Heart left ventricle (tissue), 16 donors: ENCODE measurements at regions not wholly inside any gene's neighbourhood (a gene's known extent, or its start where the extent isn't known, plus 50 kb on each side); places are given as distances from the start of the nearest gene placed in this dataset.

Experiments used
- ATAC-seq, 4 donors: fragments of 200-7000 bp; cut with Tn5 transposase; one replicate each; pipeline ENCODE4 v1.9.1; 2020 to 2022; ENCODE audit warnings: moderate library complexity in 4 of 4, mild to moderate bottlenecking in 3 of 4, moderate number of reproducible peaks in 1 of 4
- DNase-seq, 5 donors: peaks; one replicate each; pipeline ENCODE4 v3.0.0-alpha.2; 2020
- H3K27ac ChIP-seq, 12 donors: fragments of 200-600 bp; sonication (generic) in 4 of 12; one replicate each; pipeline versions ENCODE4 v1.5.0 to v1.8.0; 2016 to 2022; ENCODE audit warnings: mild to moderate bottlenecking in 2 of 12
- H3K27me3 ChIP-seq, 9 donors: fragments of 200-600 bp; sonication (generic) in 2 of 9; one replicate each; pipeline versions ENCODE4 v1.5.1 to v1.8.0; 2016 to 2022; ENCODE audit warnings: mild to moderate bottlenecking in 3 of 9
- H3K36me3 ChIP-seq, 9 donors: fragments of 200-600 bp; sonication (generic) in 2 of 9; one replicate each; pipeline versions ENCODE4 v1.5.0 to v1.8.0; 2018 to 2022; ENCODE audit warnings: mild to moderate bottlenecking in 2 of 9
- H3K4me1 ChIP-seq, 12 donors: fragments of 200-600 bp; sonication (generic) in 4 of 12; one replicate each; pipeline versions ENCODE4 v1.5.0 to v1.8.0; 2016 to 2022; ENCODE audit warnings: mild to moderate bottlenecking in 3 of 12
- H3K4me3 ChIP-seq, 12 donors: fragments of 200-600 bp; sonication (generic) in 4 of 12; one replicate each; pipeline versions ENCODE4 v1.5.0 to v1.8.0; 2017 to 2022; ENCODE audit warnings: mild to moderate bottlenecking in 9 of 12, moderate library complexity in 4 of 12
- H3K9me3 ChIP-seq, 12 donors: fragments of 200-600 bp; sonication (generic) in 4 of 12; one replicate each; pipeline versions ENCODE4 v1.5.0 to v1.8.0; 2016 to 2022; ENCODE audit warnings: mild to moderate bottlenecking in 1 of 12
- CTCF ChIP-seq, 12 donors: fragments of 200-600 bp; sonication (generic) in 4 of 12; IDR thresholded peaks; one replicate each; pipeline versions ENCODE4 v1.5.0 to v1.8.0; 2018 to 2022; ENCODE audit warnings: antibody characterized with exemption in 12 of 12, mild to moderate bottlenecking in 5 of 12
- POLR2A ChIP-seq, 2 donors: fragments of 450-650 bp; IDR thresholded peaks; one replicate each; pipeline ENCODE4 v1.6.1; 2017; ENCODE audit warnings: antibody characterized with exemption in 2 of 2, mild to moderate bottlenecking in 2 of 2, moderate library complexity in 2 of 2
- WGBS, 4 donors: extraction: QIAGEN DNeasy Blood & Tissue Kit in 2 of 4; methylation state at CpG; one replicate each; pipeline versions ENCODE4 v1.1.5 to v1.1.7; 2013 to 2018; 5-methylcytosine and 5-hydroxymethylcytosine counted together
- intact Hi-C, 10 donors: fragments of 100-400 bp; cut with DNase I; formaldehyde crosslinking; loops; one replicate each; pipeline versions ENCODE4 v1.11.1 to v1.14.2; 2022
- donor health status: ischemic (EF 13 %, LVEDD 7.1; RV severe dilation, severe dysfunction).
- donor health status: healthy with polysubstance abuse.
- donor health status: DM: no; HTN: yes; CAD: no.
- donor health status: DM: no; HTN: no; CAD: no.
- donor health status: ischemic (EF 25% LVEDD 6.9; RV normal size, moderate dysfunction).
- donor health status: ischemic (EF 25% LVEDD 5.7; RV mildly dilated, moderate dysfunction).
- donor health status: healthy.
- donor health status: DM: yes; HTN: yes; CAD: no.
- donor health status: ischemic (EF 35%, LVEDD 5.7; RV mildly dilated, moderate dysfunction).
- donor health status: nonischemic (EF 11% LVEDD 7.7; RV severe dilation, severe dysfunction).
- donor health status: DM: yes; HTN: yes; CAD: no.
- donor health status: PGD.
- donor health status: ischemic (EF 29% LVEDD 5.4; RV normal size, mild dysfunction).
- donor health status: nonischemic (EF 23%, LVEDD 6.1; RV moderate dilation, normal function).

DNA sequence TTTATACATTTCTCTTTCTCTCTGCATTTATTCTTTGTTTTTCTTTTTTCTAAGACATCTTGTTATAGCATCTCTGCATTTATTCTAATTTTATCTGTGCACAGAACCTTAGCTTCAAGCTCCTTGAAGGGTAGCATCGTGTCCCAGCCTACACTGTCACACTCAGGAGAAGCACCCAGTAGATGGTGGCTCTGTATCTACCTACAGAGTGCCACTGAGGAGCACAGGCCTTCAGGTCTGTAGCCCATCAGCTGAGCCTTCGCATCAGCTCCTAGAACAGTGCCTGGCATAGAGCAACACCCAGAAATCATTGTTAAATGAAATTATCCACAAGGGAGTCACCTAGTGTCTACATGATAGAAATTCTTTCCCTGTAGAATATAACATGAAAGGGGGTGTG is 203.0 kb upstream of the KLF14 start:
- H3K27ac ChIP-seq = no peak overlapping the region
- 90 to 100% (median 96%) methylated on average over 2 of the region's 2 CpGs for WGBS, 4 donors
- H3K36me3 ChIP-seq = peaks cover 0 to 40% (median 14%) of the 10 kb centered on the region in 9 donors
- ATAC-seq = no peak
- H3K27me3 ChIP-seq = no peaks in the 10 kb centered on the region
- no peak for DNase-seq
- intact Hi-C loops = no loop called here
- H3K9me3 ChIP-seq = no peaks in the 10 kb centered on the region
- no peak for TF ChIP-seq POLR2A (IDR thresholded peaks at IDR 0.05)
- no peak for TF ChIP-seq CTCF (IDR thresholded peaks at IDR 0.05)
- H3K4me1 ChIP-seq = peaks cover 0 to 57% (median 29%) of the 10 kb centered on the region in 12 donors
- no peak overlapping the region for H3K4me3 ChIP-seq

GRCh38 chr7:130937830-130938229 is 203.8 kb upstream of the KLF14 start:
- H3K36me3 ChIP-seq = peaks cover 0 to 37% (median 14%) of the 10 kb centered on the region in 9 donors
- intact Hi-C loops = no loop called here
- DNase-seq = no peak
- ATAC-seq = no peak
- peaks cover 0 to 64% (median 37%) of the 10 kb centered on the region in 12 donors for H3K4me1 ChIP-seq
- no peaks in the 10 kb centered on the region for H3K27me3 ChIP-seq
- no peak for TF ChIP-seq CTCF (IDR thresholded peaks at IDR 0.05)
- no peaks in the 10 kb centered on the region for H3K9me3 ChIP-seq
- H3K4me3 ChIP-seq = no peak overlapping the region
- 80 to 92% (median 88%) methylated on average over 3 of the region's 3 CpGs for WGBS, 4 donors
- H3K27ac ChIP-seq = peak overlapping the region in 2 of 12 donors; percentile 21 to 51

DNA sequence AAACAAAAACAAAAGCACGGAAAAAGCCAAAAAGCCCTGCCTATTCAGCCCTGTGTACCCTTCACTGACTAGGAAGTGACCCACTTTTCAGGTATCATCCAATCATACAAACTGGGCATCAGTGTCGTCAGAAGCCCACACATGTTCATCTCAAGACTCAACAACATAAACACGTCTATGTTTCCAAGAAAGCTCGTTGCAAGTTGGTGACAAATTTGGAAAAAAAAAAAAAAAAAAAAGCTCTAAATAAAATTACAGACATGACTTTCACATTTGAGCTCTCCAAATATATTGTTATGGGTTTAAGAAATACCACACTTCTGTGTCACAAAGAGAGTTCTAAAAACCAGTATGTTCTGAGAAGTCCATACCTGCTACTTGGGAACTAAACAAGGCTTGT is 204.7 kb upstream of the KLF14 start:
- no peak for DNase-seq
- 58 to 69% (median 61%) methylated on average over 4 of the region's 4 CpGs for WGBS, 4 donors
- intact Hi-C loops = no loop called here
- Histone ChIP-seq H3K4me1 (peaks cover 7 to 73% (median 42%) of the 10 kb centered on the region in 12 donors), H3K27me3 (no peaks in the 10 kb centered on the region), H3K4me3 (peak overlapping the region in 1 of 12 donors; percentile 7), H3K9me3 (no peaks in the 10 kb centered on the region), H3K27ac (peak overlapping the region in 2 of 12 donors; percentile 7 to 51), H3K36me3 (peaks cover 0 to 35% (median 13%) of the 10 kb centered on the region in 9 donors)
- TF ChIP-seq POLR2A (IDR thresholded peaks at IDR 0.05) = no peak
- TF ChIP-seq CTCF (IDR thresholded peaks at IDR 0.05) = no peak
- ATAC-seq = no peak

DNA sequence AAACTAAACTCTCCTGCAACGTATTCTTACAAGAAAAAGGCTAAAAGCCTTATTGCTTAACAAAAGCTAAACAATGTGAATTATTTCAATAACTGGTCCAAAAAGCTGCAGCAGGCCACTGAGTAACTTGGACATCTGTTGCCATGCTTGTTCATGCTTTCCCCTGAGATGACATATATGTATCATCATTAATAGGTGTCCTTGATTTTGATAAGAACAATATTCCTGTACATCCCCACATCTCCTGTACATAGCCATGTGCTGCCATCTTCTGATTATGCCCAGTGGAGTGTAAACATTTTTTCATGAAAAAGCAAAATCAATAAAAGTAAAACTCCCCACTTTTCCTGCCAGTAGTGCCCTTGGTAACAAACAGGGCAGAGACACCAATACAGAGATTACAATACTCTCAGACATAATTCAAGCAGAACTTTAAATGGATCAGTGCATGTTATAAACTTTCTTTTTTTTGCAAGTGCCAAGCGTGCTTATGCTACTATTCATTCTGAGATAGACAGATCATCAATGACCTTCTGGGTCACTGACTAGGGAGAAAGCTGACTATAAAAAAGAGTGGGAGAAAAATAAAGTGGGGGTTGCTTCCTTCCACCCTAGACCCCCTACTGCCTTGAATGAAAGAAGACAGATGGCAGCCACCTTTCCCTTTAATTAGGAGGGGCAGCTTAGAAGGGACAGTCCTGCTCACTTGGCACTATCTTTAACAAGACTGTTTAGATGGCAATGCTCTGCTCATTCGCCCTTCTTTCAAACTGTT is 205.5 kb upstream of the KLF14 start:
- H3K9me3 ChIP-seq = no peaks in the 10 kb centered on the region
- 64 to 79% (median 73%) methylated on average over 3 of the region's 3 CpGs for WGBS, 4 donors
- peak overlapping the region in 3 of 12 donors; percentile 9 to 51 (median 13) for H3K27ac ChIP-seq
- H3K4me3 ChIP-seq = peak overlapping the region in 1 of 12 donors; percentile 57
- no peak for TF ChIP-seq CTCF (IDR thresholded peaks at IDR 0.05)
- no peak for TF ChIP-seq POLR2A (IDR thresholded peaks at IDR 0.05)
- no peak for ATAC-seq
- no peaks in the 10 kb centered on the region for H3K27me3 ChIP-seq
- intact Hi-C loops = loop anchor here in 1 of 10 donors (2.0 kb wide), 1 partner anchor 13 kb away; no protein-coding TSS in a partner anchor
- H3K4me1 ChIP-seq = peaks cover 7 to 79% (median 47%) of the 10 kb centered on the region in 12 donors
- no peak for DNase-seq
- H3K36me3 ChIP-seq = peaks cover 0 to 40% (median 17%) of the 10 kb centered on the region in 9 donors
